GM23248 (cell line): ENCODE measurements at regions not wholly inside any gene's neighbourhood (a gene's known extent, or its start where the extent isn't known, plus 50 kb on each side); places are given as distances from the start of the nearest gene placed in this dataset.

ENCODE experiments used
- EZH2 ChIP-seq: fragments of 200-600 bp; sonication (generic); IDR thresholded peaks from 2 replicates; pipeline ENCODE4 v1.6.1; 2018; ENCODE audit warnings: antibody characterized with exemption, mild to moderate bottlenecking; ENCODE audit not compliant: insufficient read depth, poor library complexity, severe bottlenecking
- EZH2phosphoT487 ChIP-seq: fragments of 200-600 bp; sonication (generic); IDR thresholded peaks from 2 replicates; pipeline ENCODE4 v1.6.1; 2018; ENCODE audit warnings: antibody characterized with exemption, moderate library complexity, mild to moderate bottlenecking, low read depth; ENCODE audit not compliant: insufficient read depth

DNA sequence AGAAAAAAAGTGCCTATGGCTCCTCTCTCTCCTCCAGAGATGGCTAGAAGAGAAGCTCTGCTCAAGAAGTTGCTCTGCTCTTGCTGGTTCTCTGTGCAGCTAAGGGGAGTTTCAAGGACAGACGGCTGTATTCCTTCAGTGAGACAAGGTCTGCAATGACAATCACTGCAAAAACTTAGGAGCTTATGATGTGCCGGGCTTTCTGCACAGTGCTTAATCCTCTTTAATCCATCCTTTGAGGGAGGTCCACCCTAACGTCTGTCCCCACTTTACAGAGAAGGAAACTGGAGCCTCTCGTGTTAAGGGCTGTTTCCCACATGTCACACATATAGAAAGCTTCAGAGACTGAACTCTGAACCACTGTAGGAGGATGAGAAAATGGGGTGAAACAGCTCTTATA is 260.6 kb downstream of the MEX3B start:
- no peak for TF ChIP-seq EZH2phosphoT487
- no peak for TF ChIP-seq EZH2
